SU-DHL-6 (cell line): ENCODE measurements at regions not wholly inside any gene's neighbourhood (a gene's known extent, or its start where the extent isn't known, plus 50 kb on each side); places are given as distances from the start of the nearest gene placed in this dataset.

Experiments
- H2AFZ ChIP-seq: fragments of 200-600 bp; sonication (generic); 2 replicates; pipeline ENCODE4 v1.6.1; 2014; ENCODE audit warnings: low read depth, mild to moderate bottlenecking, moderate library complexity, mixed read lengths, antibody characterized with exemption, low read length; ENCODE audit not compliant: severe bottlenecking
- H3F3A ChIP-seq: fragments of 200-600 bp; shearing (Covaris generic); 2 replicates; pipeline ENCODE4 v1.6.0; 2016; ENCODE audit warnings: antibody characterized with exemption, mild to moderate bottlenecking; ENCODE audit not compliant: insufficient read depth
- H3K27ac ChIP-seq: fragments of 200-600 bp; sonication (generic); 2 replicates; pipeline ENCODE4 v1.5.1; 2016; ENCODE audit warnings: low read depth, mild to moderate bottlenecking, low read length, moderate library complexity, mixed read lengths
- H3K27me3 ChIP-seq: fragments of 200-600 bp; sonication (generic), shearing (Covaris generic); 2 replicates; pipeline ENCODE4 v1.6.0; 2014; ENCODE audit warnings: mild to moderate bottlenecking, low read length
- H3K36me3 ChIP-seq: fragments of 200-600 bp; sonication (generic); 2 replicates; pipeline ENCODE4 v1.6.1; 2014; ENCODE audit warnings: mild to moderate bottlenecking, low read length, mixed read lengths
- H3K4me2 ChIP-seq: fragments of 300-600, 200-600 bp; shearing (Covaris generic), sonication (generic); 2 replicates; pipeline ENCODE4 v1.6.0; 2014; ENCODE audit warnings: low read length, low read depth, mild to moderate bottlenecking; ENCODE audit not compliant: poor library complexity, severe bottlenecking
- H3K4me3 ChIP-seq: fragments of 200-600 bp; sonication (generic); 2 replicates; pipeline ENCODE4 v1.5.1; 2014; ENCODE audit warnings: antibody characterized with exemption, low read length, mild to moderate bottlenecking, mixed read lengths; ENCODE audit not compliant: insufficient read depth, poor library complexity, severe bottlenecking
- H3K79me2 ChIP-seq: fragments of 200-600 bp; sonication (generic); 2 replicates; pipeline ENCODE4 v1.6.1; 2014; ENCODE audit warnings: mild to moderate bottlenecking, low read length, moderate library complexity; ENCODE audit not compliant: insufficient read depth
- H3K9ac ChIP-seq: fragments of 200-600 bp; sonication (generic); 2 replicates; pipeline ENCODE4 v1.7.0; 2014; ENCODE audit warnings: mild to moderate bottlenecking, low read length
- H3K9me2 ChIP-seq: fragments of 200-600 bp; sonication (generic); replicated peaks from 2 replicates; pipeline ENCODE4 v1.6.1; 2014; ENCODE audit warnings: low read length; ENCODE audit not compliant: insufficient read depth
- H3K9me3 ChIP-seq: fragments of 200-600 bp; sonication (generic); 2 replicates; pipeline ENCODE4 v1.6.1; 2014; ENCODE audit warnings: low read length, mixed read lengths; ENCODE audit not compliant: insufficient read depth
- H4K20me1 ChIP-seq: fragments of 200-600 bp; sonication (generic); 2 replicates; pipeline ENCODE4 v1.6.1; 2014; ENCODE audit warnings: low read depth, mild to moderate bottlenecking, antibody characterized with exemption, low read length, moderate library complexity, mixed read lengths
- CTCF ChIP-seq: fragments of 200-600 bp; sonication (generic); IDR thresholded peaks from one replicate; pipeline ENCODE4 v1.5.1; 2017; ENCODE audit warnings: antibody characterized with exemption, mild to moderate bottlenecking, low read length, moderate library complexity; ENCODE audit not compliant: insufficient read depth, poor library complexity, severe bottlenecking
- EZH2phosphoT487 ChIP-seq: fragments of 200-600 bp; sonication (generic), shearing (Covaris generic); conservative IDR thresholded peaks from 2 replicates; pipeline ENCODE4 v1.6.1; 2018; ENCODE audit warnings: mild to moderate bottlenecking, antibody characterized with exemption, low read length, moderate library complexity, mixed read lengths

DNA sequence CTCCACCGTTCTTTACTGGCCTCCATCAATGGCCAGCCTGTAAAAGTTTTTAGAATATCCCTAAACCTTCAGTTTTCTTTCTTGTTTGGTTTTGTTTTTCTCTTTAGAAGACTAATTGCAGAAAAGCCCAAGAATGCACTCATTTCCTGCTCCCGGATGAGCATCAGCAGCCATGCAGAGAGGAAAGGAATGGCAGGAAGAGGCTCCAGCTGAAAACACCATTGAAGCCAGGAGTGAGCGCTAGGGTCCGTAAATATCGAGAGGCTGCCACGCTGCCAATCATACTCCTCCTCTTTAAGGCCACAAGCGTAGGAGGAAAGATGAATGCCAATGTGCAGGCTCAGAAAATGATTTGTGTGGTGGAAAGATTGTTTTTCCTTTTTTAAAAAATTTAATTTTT, 57.4 kb upstream of the UBE2L5 start:
- peaks cover 4% of the 10 kb centered on the region; the same call in 1 of the 2 replicates for H3F3A ChIP-seq
- H3K4me3 ChIP-seq, result no peak overlapping the region
- no peak for TF ChIP-seq EZH2phosphoT487
- no peak for TF ChIP-seq CTCF
- no peaks in the 10 kb centered on the region for H3K79me2 ChIP-seq
- H3K36me3 ChIP-seq, result peaks cover 13% of the 10 kb centered on the region; the same call in 1 of the 2 replicates
- H2AFZ ChIP-seq, result no peak overlapping the region
- no peak overlapping the region for H3K4me2 ChIP-seq
- no peak overlapping the region for H3K9ac ChIP-seq
- H3K27me3 ChIP-seq, result no peaks in the 10 kb centered on the region
- no peaks in the 10 kb centered on the region for H4K20me1 ChIP-seq
- H3K9me2 ChIP-seq, result no peaks in the 10 kb centered on the region
- no peak overlapping the region for H3K27ac ChIP-seq
- no peaks in the 10 kb centered on the region for H3K9me3 ChIP-seq

GRCh38 chr13:30366088-30366487, 56.2 kb upstream of the UBE2L5 start:
- no peak overlapping the region for H3K4me2 ChIP-seq
- H3K27me3 ChIP-seq, result no peaks in the 10 kb centered on the region
- H3K9ac ChIP-seq, result no peak overlapping the region
- H3K9me3 ChIP-seq, result no peaks in the 10 kb centered on the region
- no peak overlapping the region for H2AFZ ChIP-seq
- peaks cover 12% of the 10 kb centered on the region for H3K79me2 ChIP-seq
- H3F3A ChIP-seq, result peaks cover 4% of the 10 kb centered on the region; the same call in 1 of the 2 replicates
- H3K4me3 ChIP-seq, result no peak overlapping the region
- H3K9me2 ChIP-seq, result no peaks in the 10 kb centered on the region
- H3K36me3 ChIP-seq, result peaks cover 20% of the 10 kb centered on the region
- TF ChIP-seq CTCF, result no peak
- no peak for TF ChIP-seq EZH2phosphoT487
- no peaks in the 10 kb centered on the region for H4K20me1 ChIP-seq
- no peak overlapping the region for H3K27ac ChIP-seq

DNA sequence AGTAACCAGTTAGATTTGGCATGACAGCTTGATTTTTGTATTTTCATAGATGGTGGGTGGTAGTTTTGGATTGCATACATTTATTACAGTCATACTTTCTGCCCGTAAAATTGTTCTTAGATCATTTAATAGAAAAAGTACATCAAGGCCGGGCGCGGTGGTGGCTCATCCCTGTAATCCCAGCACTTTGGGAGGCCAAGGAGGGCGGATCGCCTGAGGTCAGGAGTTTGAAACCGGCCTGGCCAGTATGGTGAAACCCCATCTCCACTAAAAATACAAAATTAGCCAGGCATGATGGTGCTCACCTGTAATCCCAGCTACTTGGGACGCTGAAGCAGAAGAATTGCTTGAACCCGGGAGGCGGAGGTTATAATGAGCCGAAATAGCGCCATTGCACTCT, 55.0 kb upstream of the UBE2L5 start:
- Histone ChIP-seq H2AFZ (no peak overlapping the region), H3K9ac (no peak overlapping the region), H3K9me3 (no peaks in the 10 kb centered on the region), H3K27me3 (no peaks in the 10 kb centered on the region), H3K9me2 (no peaks in the 10 kb centered on the region), H3K79me2 (peaks cover 14% of the 10 kb centered on the region), H3F3A (peaks cover 11% of the 10 kb centered on the region), H3K4me3 (no peak overlapping the region), H4K20me1 (no peaks in the 10 kb centered on the region), H3K4me2 (no peak overlapping the region), H3K36me3 (peaks cover 20% of the 10 kb centered on the region), H3K27ac (no peak overlapping the region)
- TF ChIP-seq EZH2phosphoT487, result no peak
- no peak for TF ChIP-seq CTCF
